GM23248 (cell line): ENCODE measurements at regions not wholly inside any gene's neighbourhood (a gene's known extent, or its start where the extent isn't known, plus 50 kb on each side); places are given as distances from the start of the nearest gene placed in this dataset.

Source experiments
- EZH2 ChIP-seq: fragments of 200-600 bp; sonication (generic); IDR thresholded peaks from 2 replicates; pipeline ENCODE4 v1.6.1; 2018; ENCODE audit warnings: antibody characterized with exemption, mild to moderate bottlenecking; ENCODE audit not compliant: insufficient read depth, poor library complexity, severe bottlenecking
- EZH2phosphoT487 ChIP-seq: fragments of 200-600 bp; sonication (generic); IDR thresholded peaks from 2 replicates; pipeline ENCODE4 v1.6.1; 2018; ENCODE audit warnings: antibody characterized with exemption, moderate library complexity, mild to moderate bottlenecking, low read depth; ENCODE audit not compliant: insufficient read depth

- TF ChIP-seq EZH2 = no peak
- no peak for TF ChIP-seq EZH2phosphoT487
Observed at GRCh38 chr9:126127591-126127990, 199.0 kb upstream of the MVB12B start.
